Endodermal cell (in vitro differentiated cells): ENCODE measurements at regions not wholly inside any gene's neighbourhood (a gene's known extent, or its start where the extent isn't known, plus 50 kb on each side); places are given as distances from the start of the nearest gene placed in this dataset.

Experiments used
- DNase-seq: peaks from one replicate; pipeline ENCODE4 v3.0.0-alpha.2; 2017
- H3K27ac ChIP-seq: 2 replicates; pipeline ENCODE4 v1.5.1; 2013; ENCODE audit warnings: mild to moderate bottlenecking, low read depth, low read length, moderate library complexity
- H3K27me3 ChIP-seq: 2 replicates; pipeline ENCODE4 v1.6.1; 2013; ENCODE audit warnings: mild to moderate bottlenecking, low read length, moderate library complexity; ENCODE audit not compliant: insufficient read depth, control insufficient read depth, poor library complexity, severe bottlenecking
- H3K36me3 ChIP-seq: 2 replicates; pipeline ENCODE4 v1.7.0; 2013; ENCODE audit warnings: mild to moderate bottlenecking, low read length, moderate library complexity; ENCODE audit not compliant: control insufficient read depth, insufficient read depth
- H3K4me1 ChIP-seq: one replicate; pipeline ENCODE4 v1.7.0; 2013; ENCODE audit warnings: low read length; ENCODE audit not compliant: control insufficient read depth, insufficient read depth
- H3K4me3 ChIP-seq: 2 replicates; pipeline ENCODE4 v1.5.1; 2013; ENCODE audit warnings: mild to moderate bottlenecking, low read length, moderate library complexity
- H3K9ac ChIP-seq: 2 replicates; pipeline ENCODE4 v1.6.1; 2013; ENCODE audit warnings: mild to moderate bottlenecking, low read length, moderate library complexity; ENCODE audit not compliant: poor library complexity, severe bottlenecking; ENCODE audit errors: extremely low read depth
- H3K9me3 ChIP-seq: 2 replicates; pipeline ENCODE4 v1.6.1; 2013; ENCODE audit warnings: mild to moderate bottlenecking, low read length, moderate library complexity; ENCODE audit not compliant: control insufficient read depth
- H3K27ac Mint-ChIP-seq: 2 replicates; pipeline ENCODE4 v1.8.0; 2020; ENCODE audit warnings: mixed read lengths
- H3K27me3 Mint-ChIP-seq: 2 replicates; pipeline ENCODE4 v1.8.0; 2021; ENCODE audit warnings: mild to moderate bottlenecking, mixed read lengths; ENCODE audit not compliant: insufficient read depth
- H3K36me3 Mint-ChIP-seq: 2 replicates; pipeline ENCODE4 v1.8.0; 2020; ENCODE audit warnings: low read depth, mixed read lengths
- H3K4me1 Mint-ChIP-seq: 2 replicates; pipeline ENCODE4 v1.8.0; 2020; ENCODE audit warnings: mixed read lengths
- H3K4me3 Mint-ChIP-seq: 2 replicates; pipeline ENCODE4 v1.8.0; 2020; ENCODE audit warnings: mild to moderate bottlenecking, moderate library complexity, mixed read lengths
- H3K9me3 Mint-ChIP-seq: 2 replicates; pipeline ENCODE4 v1.8.0; 2020; ENCODE audit warnings: mild to moderate bottlenecking, mixed read lengths
- WGBS, 2 experiments: methylation state at CpG; one replicate each; pipeline versions ENCODE4 v1.1.5 to v1.1.7; 2013; ENCODE audit warnings: missing lambda C conversion rate in 2 of 2, mixed read lengths in 1 of 2; ENCODE audit not compliant: insufficient coverage in 1 of 2, insufficient read length in 1 of 2; 5-methylcytosine and 5-hydroxymethylcytosine counted together
- TF ChIP-seq, protein P1 (sequence below): fragments of 200-600 bp; sonication (generic); conservative IDR thresholded peaks from 2 replicates; pipeline ENCODE4 v1.5.0; 2021; ENCODE audit warnings: antibody characterized with exemption, mild to moderate bottlenecking

DNA sequence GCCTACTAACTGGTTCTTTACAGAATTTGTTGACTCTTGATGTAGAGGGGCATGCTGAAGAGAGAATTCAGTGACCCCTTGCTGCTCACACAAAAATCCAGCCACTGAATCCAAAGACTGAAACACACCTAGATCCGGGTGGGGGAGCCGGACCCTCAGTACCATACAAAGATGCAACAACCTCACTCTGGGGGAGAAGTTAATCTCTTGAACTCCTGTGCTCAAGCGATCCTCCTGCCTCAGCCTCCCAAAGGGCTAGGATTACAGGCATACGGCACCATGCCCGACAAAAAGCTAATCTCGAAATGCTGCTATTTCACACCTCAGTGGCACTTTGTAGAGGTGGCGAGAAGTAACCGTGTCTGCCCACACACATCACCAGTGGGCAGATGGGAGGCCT lies 88.8 kb upstream of the HELT start:
- Histone ChIP-seq H3K9ac (no peak overlapping the region), H3K9me3 (no peaks in the 10 kb centered on the region), H3K27me3 (no peaks in the 10 kb centered on the region), H3K27ac (no peak overlapping the region), H3K4me1 (no peaks in the 10 kb centered on the region), H3K4me3 (no peak overlapping the region), H3K36me3 (no peaks in the 10 kb centered on the region)
- peaks cover 16% of the 10 kb centered on the region for H3K9me3 Mint-ChIP-seq
- H3K27me3 Mint-ChIP-seq = no peaks in the 10 kb centered on the region
- 93 to 94% methylated on average over 7 to 8 of the region's 8 CpGs for WGBS, 2 experiments
- peaks cover 6% of the 10 kb centered on the region for H3K4me1 Mint-ChIP-seq
- no peak for DNase-seq
- H3K27ac Mint-ChIP-seq = no peak overlapping the region
- no peaks in the 10 kb centered on the region for H3K36me3 Mint-ChIP-seq
- H3K4me3 Mint-ChIP-seq = no peak overlapping the region
- TF ChIP-seq, protein P1, sequence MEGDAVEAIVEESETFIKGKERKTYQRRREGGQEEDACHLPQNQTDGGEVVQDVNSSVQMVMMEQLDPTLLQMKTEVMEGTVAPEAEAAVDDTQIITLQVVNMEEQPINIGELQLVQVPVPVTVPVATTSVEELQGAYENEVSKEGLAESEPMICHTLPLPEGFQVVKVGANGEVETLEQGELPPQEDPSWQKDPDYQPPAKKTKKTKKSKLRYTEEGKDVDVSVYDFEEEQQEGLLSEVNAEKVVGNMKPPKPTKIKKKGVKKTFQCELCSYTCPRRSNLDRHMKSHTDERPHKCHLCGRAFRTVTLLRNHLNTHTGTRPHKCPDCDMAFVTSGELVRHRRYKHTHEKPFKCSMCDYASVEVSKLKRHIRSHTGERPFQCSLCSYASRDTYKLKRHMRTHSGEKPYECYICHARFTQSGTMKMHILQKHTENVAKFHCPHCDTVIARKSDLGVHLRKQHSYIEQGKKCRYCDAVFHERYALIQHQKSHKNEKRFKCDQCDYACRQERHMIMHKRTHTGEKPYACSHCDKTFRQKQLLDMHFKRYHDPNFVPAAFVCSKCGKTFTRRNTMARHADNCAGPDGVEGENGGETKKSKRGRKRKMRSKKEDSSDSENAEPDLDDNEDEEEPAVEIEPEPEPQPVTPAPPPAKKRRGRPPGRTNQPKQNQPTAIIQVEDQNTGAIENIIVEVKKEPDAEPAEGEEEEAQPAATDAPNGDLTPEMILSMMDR = no peak

DNA sequence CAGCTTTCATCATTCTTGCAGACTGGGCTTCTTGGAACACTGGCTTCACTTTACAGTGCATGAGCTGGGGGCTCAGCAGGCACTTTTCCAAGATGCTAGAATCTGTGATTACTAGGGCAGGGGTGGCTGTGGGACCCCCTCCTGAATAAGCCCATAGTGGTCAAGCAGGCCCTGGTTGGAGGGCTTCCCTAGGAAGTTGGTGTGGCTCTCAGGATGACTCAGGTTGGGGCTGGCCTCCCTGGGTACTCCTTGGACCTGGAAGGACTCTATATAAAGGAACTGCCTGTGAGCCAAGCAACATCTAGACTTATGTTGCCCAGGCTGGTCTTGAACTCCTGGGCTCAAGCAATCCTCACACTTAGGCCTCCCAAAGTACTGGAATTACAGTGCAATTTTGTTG lies 88.3 kb upstream of the HELT start:
- H3K9me3 Mint-ChIP-seq = peaks cover 16% of the 10 kb centered on the region
- peaks cover 6% of the 10 kb centered on the region for H3K4me1 Mint-ChIP-seq
- H3K27ac Mint-ChIP-seq = no peak overlapping the region
- H3K4me3 Mint-ChIP-seq = no peak overlapping the region
- Histone ChIP-seq H3K9ac (no peak overlapping the region), H3K27ac (no peak overlapping the region), H3K27me3 (no peaks in the 10 kb centered on the region), H3K4me3 (no peak overlapping the region), H3K4me1 (no peaks in the 10 kb centered on the region), H3K36me3 (no peaks in the 10 kb centered on the region), H3K9me3 (no peaks in the 10 kb centered on the region)
- H3K27me3 Mint-ChIP-seq = no peaks in the 10 kb centered on the region
- TF ChIP-seq, protein P1 = no peak
- H3K36me3 Mint-ChIP-seq = no peaks in the 10 kb centered on the region
- DNase-seq = no peak

DNA sequence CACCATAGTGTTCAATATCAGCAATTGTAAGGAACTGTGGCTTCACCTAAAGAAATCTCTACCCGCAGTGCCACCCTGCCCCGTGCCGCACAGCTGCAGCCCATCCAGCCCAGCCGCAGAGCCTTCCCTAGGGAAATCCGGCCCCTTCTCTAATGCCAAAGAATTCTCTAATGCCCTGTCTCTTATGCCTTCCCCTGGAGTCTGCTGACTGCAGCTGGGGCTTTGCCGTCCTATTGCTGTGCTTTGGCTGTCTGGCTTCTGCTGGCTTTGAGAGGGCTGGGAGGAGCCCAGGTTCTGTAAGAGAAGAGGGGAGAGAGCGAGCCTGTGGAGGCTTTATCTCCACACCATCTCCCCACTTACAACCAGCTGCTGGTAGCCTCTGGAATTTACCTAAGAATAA lies 85.9 kb upstream of the HELT start:
- DNase-seq = peak; percentile 71
- 73 to 100% methylated on average over 4 to 6 of the region's 7 CpGs for WGBS, 2 experiments
- no peak overlapping the region for H3K4me3 Mint-ChIP-seq
- TF ChIP-seq, protein P1 = no peak
- no peaks in the 10 kb centered on the region for H3K27me3 ChIP-seq
- no peak overlapping the region for H3K4me3 ChIP-seq
- H3K27ac ChIP-seq = no peak overlapping the region
- H3K4me1 Mint-ChIP-seq = peaks cover 6% of the 10 kb centered on the region
- H3K9ac ChIP-seq = no peak overlapping the region
- H3K4me1 ChIP-seq = no peaks in the 10 kb centered on the region
- peaks cover 12% of the 10 kb centered on the region for H3K9me3 Mint-ChIP-seq
- H3K9me3 ChIP-seq = no peaks in the 10 kb centered on the region
- no peaks in the 10 kb centered on the region for H3K36me3 ChIP-seq
- H3K27ac Mint-ChIP-seq = no peak overlapping the region
- H3K36me3 Mint-ChIP-seq = no peaks in the 10 kb centered on the region
- no peaks in the 10 kb centered on the region for H3K27me3 Mint-ChIP-seq
